ENCODE measurements at regions not wholly inside any gene's neighbourhood (a gene's known extent, or its start where the extent isn't known, plus 50 kb on each side); places are given as distances from the start of the nearest gene placed in this dataset.
"Not testable (repeated sequence)": the region's sequence is repeated elsewhere in the genome, so short reads cannot be mapped to it uniquely, and the experiment has no call there.

DNA sequence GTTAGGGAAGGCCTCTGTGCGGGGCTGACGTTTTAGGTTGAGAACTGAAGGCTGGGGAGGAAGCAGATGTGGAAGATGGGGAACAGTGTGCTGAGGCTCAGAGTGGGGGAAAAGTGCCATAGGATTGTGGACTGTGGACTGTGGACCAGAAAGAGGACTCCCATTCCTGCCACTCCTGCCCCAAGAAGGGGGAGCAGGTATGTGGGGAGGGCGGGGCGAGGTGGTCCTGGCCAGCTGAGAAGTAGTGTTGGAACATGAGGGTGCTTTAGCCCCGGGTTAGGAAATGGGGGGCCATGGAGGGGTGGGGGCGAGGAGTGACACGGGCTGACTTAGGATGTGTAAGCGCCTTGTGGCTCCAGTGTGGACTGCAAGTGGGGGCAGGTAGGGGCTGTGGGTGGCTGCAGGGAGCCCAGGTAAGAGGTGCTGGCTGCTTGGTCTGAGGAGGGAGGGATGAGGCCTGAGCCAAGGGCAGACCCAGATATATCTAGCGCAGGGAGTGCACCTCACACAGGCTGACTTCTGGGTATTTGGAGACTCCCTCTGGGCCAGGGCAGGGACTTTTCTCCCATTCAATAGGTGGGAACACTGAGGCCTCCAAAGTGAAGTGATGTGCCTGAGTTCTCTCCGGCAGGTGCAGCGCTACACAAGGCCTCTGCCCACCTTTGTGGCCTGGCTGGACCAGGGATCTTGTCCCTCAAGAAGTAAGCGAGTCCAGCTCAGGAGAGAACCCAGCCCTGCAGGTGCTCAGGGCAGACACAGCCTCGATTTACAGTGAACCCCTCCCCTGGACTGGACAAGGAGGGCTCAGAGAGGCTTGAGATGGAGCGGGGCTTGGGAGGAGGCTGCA is 76.6 kb upstream of the TOX2 start:
- no peak for DNase-seq (ENCODE audit: low read depth)

DNA sequence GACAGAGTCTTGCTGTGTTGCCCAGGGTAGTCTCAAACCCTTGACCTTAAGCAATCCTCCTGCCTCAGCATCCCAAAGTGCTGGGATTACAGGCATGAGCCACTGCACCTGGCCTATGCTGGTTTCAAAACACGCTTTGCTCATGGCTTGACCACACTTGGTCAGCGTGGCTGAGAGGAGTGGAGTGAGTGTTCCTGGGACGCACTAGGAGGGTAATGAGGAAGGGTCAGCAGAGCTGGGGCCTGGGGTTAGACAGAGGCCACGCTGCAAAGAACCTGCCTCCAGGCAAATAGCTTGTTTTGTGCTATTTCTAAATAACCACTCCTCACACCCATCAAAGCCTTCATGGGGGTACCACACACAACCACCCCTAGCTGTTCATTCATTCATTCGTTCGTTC is 77.9 kb upstream of the TOX2 start:
- no peak for DNase-seq (ENCODE audit: low read depth)

- no peak for DNase-seq (ENCODE audit: low read depth)
These were observed 78.6 kb upstream of the TOX2 start for GRCh38 chr20:43835944-43836508.

DNA sequence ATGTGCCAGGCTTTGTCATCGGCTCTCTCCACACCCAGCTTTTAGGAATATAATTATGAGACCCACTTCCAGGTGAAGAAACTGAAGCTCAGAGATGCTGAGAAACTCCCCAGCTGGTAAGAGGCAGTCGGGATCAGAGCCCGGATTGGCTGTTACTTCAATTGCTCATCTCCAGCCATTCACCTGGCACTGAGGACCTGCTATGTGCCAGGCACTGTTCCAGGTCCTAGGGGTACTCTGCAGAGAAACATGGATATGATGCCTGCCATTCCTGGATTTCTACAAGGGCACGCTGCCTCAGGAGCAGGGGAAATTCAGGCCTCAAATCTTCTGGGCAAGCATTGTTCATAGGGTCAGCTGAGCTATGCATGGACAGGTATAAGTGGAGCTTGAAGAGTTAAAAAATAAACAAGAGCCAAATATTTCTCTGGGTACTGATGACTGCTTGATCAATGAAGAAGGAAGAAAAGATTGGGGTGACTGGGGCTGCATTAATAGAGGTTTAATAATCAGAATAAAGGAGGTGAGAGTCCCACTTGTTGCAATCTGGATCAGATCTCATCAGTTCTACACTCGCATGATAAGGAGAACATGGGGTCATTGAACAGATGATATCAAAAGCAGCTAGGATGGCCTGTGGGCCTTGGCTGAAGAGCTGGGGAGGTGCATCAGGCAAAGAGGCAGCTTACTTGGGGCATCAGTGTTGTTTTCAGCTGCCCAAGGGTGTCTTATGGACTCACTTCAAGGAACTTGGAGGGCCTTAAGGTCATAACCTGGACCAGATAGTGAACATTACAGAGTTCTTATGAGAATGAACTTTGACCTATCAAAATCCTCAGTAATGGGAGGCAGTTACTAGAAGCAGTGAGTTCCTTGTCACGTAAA is 80.9 kb upstream of the TOX2 start:
- no peak for DNase-seq (ENCODE audit: low read depth)

GRCh38 chr20:43832961-43833360 is 81.7 kb upstream of the TOX2 start:
- no peak for DNase-seq (ENCODE audit: low read depth)

DNA sequence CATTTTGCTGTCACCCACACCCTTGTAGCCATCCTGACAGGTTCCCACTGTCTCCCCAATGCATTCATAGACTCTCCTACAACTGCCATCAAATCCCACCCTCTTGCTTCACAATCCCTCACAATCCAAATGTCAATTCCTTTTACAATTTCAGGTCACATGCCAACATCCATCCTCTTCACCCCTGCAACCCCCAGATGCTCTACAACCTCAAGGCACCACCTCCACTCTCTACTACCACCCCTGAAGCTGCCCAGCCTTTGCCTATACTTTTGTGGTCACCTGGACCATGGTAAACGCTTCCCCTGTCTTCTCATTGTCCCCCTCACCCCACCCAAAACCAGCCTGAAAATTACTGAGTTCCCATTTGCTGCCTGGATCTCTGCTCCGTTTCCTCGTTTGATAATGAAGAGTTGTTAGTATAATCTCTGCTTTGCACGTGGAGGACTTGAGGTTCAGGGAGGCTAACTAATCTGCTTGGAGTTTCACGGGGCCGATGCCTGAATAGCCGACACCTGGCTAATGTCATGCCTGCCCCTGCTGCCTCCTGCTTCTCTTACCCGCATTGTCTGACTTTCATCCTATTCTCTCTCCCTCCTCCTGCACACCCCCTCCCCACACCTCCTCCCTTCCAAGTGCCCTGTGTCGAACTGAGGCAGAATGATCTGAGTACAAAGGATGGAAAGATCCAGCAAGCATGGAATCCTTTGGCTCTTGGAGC is 82.4 kb upstream of the TOX2 start:
- DNase-seq (ENCODE audit: low read depth), result no peak

DNA sequence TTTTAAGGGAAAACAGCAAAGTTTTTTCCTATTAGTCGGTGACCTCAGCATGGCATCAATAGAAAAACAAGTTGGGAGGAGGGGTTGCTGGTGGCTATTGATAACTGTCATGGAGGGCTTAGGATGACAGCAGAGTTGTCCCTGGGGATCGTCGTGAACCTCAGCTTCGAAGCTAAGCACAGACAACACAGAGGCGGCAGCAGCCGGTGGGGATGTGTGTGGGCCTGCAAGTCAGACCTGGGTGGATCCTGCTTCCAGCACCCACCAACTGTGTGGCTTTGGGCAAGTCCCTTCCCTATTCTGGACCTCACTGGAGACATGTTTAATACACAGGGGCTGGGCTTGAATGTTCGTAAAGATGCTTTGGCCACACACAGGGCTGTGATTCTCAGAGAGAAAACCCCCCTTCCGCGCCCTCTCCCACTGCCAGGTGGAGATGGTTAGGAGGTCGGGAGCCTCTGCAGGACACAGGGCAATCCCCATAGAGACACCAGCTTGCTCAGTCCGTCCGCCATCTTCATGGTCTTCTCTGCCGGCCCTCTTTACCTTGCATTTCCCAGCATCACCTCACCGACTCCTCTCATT is 83.1 kb upstream of the TOX2 start:
- DNase-seq (ENCODE audit: low read depth), result no peak

DNA sequence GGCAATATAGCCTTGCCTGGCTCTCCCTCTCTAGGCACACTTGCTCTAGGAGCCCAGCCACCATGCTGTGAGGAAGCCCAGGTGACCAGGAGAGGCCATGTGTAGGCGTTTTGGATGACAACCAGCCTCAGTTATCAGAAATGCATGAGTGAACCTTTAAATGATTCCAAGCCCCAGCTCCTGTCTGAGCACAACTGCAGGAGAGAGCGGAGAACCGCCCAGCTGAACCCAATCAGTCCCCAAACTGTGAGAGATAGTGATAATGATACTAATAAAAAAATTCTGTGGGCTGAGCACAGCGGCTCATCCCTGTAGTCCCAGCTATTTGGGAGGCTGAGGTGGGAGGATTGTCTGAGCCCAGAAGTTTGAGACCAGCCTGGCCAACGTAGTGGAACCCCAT is 83.8 kb upstream of the TOX2 start:
- DNase-seq (ENCODE audit: low read depth), result no peak

GRCh38 chr20:43829951-43830690 is 84.5 kb upstream of the TOX2 start:
- DNase-seq (ENCODE audit: low read depth), result no peak

- no peak for DNase-seq (ENCODE audit: low read depth)
These were observed 86.6 kb upstream of the TOX2 start for GRCh38 chr20:43827940-43828562.

DNA sequence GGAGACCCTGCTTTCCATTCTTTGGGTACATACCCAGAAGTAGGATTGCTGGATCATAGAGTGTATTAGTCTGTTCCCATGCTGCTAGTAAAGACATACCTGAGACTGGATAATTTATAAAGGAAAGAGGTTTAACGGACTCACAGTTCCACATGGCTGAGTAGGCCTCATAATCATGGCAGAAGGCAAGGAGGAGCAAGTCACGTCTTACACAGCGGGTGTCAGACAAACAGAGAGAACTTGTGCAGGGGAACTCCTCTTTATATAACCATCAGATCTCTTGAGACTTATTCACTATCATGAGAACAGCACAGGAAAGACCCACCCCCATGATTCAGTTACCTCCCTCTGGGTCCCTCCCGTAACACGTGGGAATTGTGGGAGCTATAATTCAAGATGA is 87.7 kb upstream of the TOX2 start:
- not testable (repeated sequence) for DNase-seq (ENCODE audit: low read depth)

DNA sequence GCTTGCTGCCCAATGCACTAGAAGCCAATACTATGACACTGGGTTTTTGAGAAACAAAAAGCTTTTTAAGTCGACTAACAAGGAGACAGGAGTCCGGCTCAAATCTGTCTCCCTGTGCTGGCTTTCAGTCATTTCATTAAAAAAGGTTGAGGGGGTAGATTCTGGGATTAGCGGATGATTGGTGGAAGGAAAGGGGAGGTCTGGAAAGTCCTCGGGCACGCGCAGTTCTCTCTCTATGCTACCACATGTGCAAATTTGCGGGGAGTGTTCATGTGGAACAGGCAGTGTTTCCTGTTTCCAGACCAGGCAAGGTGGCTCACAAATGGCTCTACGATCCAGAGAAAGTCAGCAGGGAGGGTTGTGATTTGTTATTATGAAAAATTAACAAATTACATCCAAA is 89.1 kb upstream of the TOX2 start:
- no peak for DNase-seq (ENCODE audit: low read depth)

DNA sequence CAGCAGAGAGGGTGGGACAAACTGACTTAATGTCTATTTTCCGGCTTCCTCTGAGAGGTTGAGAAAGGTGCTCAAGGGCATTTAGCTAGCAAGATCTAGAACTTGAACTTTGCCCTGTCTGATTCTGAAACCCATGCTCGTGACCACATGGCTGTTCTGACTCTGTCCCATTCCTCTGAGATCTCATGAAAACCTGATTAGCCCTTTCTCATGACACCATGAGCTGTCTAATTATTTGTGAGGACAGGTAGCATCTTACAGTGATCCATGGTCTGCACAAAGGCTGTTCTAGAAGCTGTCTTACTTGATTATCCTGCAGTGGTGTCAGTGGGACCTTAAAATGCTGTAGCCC is 89.6 kb upstream of the TOX2 start:
- DNase-seq (ENCODE audit: low read depth), result no peak

GRCh38 chr20:43824309-43825050 is 90.2 kb upstream of the TOX2 start:
- no peak for DNase-seq (ENCODE audit: low read depth)

DNA sequence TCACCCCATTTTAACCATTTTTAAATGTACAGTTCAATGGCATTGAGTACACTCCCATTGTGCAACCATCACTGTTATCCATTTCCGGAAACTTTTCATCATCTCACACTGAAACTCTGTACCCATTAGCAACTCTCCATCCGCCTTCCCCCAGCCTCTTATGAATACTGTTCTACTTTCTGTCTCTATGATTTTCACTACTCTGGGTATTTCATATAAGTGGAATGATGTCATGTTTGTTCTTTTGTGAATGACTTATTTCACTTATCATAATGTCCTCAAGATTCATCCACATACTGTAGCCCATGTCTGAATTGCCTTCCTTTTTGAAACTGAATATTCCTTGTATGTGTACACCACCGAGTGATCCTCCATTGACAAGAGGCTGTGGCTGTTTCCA is 92.9 kb upstream of the TOX2 start:
- no peak for DNase-seq (ENCODE audit: low read depth)

DNA sequence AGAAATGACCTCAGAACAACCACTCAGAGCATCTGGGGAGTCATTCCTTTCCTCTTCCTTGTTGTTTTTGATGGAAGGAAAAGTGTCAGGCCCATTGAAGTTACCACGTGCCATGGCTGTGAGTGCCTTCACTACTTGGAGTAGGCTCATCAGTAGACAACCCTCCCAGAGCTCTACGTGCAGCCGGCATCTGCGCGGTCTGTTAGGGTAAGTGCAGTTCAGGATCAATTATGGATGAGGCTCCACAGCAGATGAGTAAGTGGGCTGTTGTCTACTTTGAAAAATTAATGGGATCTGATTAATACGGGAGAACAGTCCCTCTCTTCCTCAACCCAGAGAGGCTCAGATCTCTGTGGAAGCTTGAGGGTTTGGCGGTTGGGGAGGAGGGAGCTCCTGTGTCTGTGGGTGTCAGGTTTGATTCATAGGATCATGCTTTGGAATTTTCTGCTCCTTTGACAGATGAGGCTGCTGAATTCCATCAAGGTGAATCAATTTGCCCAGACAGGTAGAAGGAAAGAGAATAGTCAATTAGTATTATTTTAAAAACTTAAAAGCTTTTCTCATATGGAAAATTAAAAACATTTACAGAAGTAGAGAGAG is 93.8 kb upstream of the TOX2 start:
- DNase-seq (ENCODE audit: low read depth), result no peak

GRCh38 chr20:43812216-43812615 is 85.4 kb upstream of the GTSF1L start:
- DNase-seq (ENCODE audit: low read depth), result no peak

DNA sequence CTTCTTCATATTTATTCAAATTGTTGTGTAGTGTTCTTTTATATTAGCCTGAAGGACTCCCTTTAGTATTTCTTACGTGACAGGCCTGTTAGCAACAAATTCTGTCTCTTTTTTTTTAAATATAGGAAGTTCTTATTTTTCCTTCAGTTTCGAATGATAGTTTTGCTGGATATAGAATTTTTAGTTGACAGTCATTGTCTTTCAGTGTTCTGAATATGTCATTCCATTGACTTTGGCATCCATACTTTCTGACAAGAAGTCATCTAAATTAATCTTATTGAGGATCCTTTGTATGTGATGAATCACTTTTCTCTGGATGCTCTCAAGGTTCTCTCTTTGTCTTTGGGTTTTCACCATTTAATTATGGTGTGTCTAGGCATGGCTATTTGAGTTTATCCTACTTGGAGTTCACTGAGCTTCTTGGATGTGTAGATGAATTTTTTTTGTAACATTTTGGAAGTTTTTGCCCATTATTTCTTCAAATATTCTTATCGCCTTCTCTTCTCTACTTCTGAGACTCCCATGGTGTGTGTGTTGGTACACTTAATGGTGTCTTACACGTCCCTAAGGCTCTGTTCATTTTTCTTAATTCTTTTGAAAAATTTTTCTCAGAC is 82.5 kb upstream of the GTSF1L start:
- DNase-seq (ENCODE audit: low read depth), result no peak

DNA sequence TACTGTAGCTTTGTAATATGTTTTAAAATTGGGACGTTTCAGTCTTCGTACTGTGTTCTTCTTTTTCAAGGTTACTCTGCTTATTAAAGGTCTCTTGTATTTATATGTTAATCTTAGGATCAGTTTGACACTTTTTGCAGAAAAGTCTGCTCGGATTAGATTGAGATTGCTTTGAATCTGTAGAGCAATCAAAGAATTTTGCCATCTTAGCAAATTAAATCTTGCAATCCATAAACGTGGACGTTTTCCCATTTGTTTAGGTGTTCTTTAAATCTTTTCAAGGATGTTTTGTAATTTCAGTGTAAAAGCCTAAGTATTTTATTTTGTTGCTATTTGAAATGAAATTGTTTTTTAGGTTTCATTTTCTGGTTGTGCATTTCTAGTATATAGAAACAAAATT is 78.0 kb upstream of the GTSF1L start:
- DNase-seq (ENCODE audit: low read depth), result no peak

All from stimulated activated CD8-positive, alpha-beta memory T cell treated with anti-CD3 and anti-CD28 coated beads, Interleukin-4, amount 100 ng/mL, for 24 hours (primary cell).